Lung microvascular endothelial cell (primary cell): ENCODE measurements at regions not wholly inside any gene's neighbourhood (a gene's known extent, or its start where the extent isn't known, plus 50 kb on each side); places are given as distances from the start of the nearest gene placed in this dataset.
A peak's percentile ranks its signal among the peaks of the same experiment; 100 is the strongest.
"Not testable (repeated sequence)": the region's sequence is repeated elsewhere in the genome, so short reads cannot be mapped to it uniquely, and the experiment has no call there.

Experiments used
- DNase-seq, 2 donors: peaks; one replicate each; pipeline versions ENCODE4 v3.0.0 to v3.0.0-alpha.2; 2010; ENCODE audit warnings: low read depth in 2 of 2

DNA sequence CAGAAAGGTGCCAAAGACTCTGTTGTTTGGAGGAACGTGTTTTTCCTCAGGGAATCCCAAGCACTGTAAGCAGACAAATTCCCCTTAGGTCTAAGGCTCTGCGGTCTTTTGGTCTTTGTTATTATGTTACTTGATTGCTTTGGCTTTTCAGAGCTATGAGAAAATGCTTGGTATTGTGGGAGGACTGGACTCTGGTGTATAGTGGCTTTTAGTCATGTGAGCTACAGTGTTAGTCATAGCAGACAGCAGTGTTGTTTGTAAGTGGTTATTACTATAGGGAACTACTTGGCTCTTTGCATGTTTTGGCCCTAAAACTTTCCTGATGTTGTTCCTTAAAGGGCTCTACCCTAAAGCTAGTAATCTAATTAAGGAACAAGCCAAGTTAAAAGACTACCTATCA, 956.2 kb upstream of the LRATD1 start:
- DNase-seq, result no peak

DNA sequence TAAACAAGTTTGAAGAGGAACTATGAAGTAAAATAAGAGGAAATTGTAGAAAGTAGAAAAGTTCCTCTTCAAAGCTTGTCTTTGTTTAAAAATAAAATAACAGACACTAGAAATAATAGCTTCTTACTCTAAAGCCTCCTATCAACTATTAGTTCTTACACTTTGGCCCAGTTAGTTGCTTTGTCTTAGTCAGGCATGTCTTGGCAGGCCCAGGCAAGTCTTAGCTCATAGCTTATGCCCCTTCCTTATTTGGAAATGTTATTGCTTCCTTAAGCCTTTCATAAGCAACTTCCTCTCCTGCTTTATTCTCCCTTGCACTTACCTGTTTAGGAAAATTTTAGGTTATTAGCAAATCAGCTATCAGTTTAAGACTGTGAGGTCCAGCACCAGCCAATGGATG, 950.6 kb upstream of the LRATD1 start:
- DNase-seq, result no peak

DNA sequence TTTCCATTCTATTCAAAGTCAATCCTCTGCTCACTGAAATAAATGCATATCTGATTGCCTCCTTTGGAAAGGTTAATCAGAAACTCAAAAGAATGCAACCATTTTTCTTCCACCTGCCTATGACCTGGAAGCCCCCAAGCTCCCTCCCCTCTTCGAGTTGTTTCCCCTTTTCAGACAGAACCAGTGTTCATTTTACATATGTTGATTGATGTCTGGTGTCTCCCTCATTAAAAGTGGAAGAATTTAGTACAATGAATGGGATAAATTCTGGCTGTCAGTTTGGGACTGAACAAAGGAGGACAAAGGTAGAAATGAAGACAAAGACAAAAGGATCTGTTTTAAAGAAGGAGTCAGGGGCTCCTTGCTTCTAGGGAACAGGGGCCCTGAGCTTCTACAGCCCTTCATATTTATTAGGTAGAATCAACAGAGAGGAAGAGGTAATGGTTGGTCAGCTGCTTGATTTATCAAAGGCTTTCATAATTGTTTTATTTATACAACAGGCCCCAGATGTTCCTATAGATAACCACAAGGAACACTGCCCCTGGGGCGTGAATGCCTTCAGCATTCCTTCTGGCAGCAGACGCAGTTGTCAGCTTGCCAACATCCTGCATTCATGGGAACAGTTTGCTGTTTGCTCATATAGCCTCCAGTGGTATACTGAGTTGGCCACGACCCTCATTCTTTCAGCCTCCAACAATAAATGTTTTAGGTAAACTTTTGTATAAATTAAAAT, 949.8 kb upstream of the LRATD1 start:
- DNase-seq, result peak in 1 of 2 donors; percentile 4

DNA sequence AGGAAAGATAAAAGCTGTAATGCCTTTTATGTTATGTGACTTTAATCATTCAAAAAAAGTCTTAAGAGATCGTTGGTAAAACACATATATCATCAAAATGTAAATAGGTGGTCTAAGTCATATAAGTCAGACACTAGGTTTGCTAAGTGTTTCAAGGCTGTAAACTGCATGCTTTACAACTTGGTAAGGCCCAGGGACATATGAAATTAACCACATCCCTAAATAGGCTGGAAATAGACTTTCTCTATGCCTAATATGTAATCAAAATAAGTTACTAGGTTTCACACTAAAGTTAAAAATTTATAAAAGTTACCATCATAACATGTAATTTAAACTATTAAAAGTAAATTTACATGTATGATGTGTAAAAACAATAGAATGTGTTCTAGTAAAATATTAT, 946.3 kb upstream of the LRATD1 start:
- no peak for DNase-seq

DNA sequence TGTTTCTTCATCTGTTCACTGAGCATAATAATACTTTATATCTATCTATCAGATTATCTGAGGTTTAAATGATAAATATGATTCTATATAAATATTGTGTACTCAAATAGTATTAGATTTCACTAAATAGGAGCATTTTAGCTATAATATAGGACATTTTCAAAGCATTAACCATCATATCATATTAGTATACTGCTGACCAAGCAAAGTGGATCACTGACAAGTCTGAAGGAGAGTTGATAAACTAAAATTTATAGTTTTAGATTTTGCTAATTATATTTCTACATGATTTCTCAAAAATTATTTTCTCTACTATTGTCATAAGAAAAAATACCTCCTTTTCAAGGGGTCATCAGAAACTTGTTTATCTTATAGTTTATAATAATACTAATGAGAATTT, 937.8 kb upstream of the LRATD1 start:
- DNase-seq, result no peak

DNA sequence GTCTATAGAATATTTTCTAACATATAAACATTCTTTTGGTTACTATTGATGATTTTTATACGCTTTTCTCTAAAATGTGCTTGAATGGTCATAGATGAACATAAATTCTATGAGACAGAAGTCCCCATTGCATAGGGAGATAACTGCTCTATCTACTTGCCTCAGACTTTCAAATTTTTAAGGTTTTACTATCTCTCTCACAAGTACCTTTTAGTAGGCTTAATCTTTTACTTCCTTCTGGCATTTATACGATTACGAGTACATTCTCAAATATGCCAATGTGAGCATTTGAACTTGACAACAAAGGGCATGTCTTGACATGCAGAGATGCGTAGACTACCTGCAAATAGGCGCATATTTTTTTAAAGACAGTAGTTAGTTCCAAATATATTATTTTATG, 935.9 kb upstream of the LRATD1 start:
- DNase-seq, result no peak

DNA sequence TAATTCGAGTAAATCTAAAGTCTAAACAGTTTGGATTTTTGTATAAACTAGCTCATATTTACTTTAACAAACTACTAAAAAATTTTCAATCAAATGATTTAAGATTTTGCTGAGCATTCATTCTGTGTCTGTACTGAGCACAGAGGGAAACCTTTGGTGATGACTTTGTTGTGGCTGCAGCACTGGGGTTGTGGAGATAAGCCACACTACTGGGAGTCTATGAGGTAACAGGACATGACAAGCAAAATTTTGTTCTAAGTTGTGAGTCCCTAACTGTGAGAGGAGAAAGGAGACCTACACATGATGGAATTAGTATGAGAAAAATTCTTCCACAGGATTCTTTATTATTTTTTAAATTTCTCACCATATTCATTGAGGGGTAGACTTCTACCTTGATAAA, 933.7 kb upstream of the LRATD1 start:
- no peak for DNase-seq

DNA sequence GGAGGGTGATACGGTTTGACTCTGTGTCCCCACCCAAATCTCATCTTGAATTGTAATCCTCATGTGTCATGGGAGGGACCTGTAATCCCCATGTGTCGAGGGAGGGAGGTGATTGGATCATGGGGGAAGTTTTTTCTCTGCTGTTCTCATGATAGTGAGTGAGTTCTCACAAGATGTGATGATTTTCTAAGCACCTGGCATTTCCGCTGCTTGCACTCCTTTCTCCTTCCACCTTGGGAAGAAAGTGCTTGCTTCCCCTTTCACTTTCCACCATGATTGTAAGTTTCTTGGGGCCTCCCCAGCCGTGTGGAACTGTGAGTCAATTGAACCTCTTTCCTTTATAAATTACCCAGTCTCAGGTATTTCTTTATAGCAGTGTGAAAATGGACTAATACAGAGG, 932.6 kb upstream of the LRATD1 start:
- not testable (repeated sequence) for DNase-seq

DNA sequence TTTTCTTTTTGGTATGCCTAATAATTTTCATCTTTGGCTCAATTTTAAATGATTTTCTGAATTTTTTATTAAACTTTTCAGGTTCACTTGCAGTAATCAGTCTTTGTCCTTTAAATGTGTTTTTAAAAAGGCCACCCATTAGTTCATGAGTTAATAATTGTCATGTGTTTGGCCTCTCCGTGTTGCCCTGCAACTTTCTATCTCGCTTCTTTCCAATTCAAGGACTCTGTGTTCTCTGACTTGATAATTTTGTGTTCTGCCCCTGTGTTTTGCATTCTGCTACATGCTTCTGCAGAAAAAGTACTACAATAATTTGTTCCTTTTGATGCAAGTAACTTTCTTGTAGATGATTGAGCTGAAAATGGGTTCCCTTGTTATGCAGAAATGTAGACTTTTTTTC, 921.4 kb upstream of the LRATD1 start:
- no peak for DNase-seq

DNA sequence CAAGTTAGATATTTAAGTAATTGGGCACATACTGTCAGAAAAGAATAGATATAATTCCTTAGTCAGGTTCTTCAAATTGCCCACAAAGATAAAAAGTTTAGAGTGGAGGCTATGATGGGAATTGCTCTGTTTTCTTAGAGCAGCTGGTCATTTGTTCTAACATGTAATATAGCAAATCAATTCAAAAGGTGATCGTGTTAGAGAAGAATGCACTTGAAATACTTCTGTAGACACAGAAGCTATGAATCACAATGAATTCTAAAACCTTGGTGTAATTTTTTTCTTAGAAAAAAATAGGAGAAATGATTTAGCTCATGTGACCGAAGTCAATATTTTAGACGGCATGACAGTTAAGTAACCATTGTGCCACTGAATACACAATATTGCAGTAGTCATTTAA, 918.1 kb upstream of the LRATD1 start:
- no peak for DNase-seq

DNA sequence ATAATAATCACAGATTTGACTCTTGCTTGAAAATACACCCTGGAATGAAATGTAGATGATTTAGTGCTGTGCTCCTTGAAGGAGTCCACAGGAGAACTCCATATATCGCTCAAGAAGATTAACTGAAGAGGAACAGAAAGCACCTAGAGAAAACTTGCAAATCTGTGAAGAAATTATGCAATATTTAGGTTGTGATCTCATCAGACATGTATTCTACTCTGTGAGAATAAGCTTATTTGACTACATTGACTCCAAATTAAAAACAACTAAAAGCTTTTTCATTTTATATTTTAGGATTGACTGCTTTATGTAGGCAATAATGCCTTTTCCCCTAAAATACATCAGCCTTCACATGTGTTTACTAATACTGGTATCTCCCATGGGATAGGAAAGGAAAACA, 906.6 kb upstream of the LRATD1 start:
- DNase-seq, result no peak

DNA sequence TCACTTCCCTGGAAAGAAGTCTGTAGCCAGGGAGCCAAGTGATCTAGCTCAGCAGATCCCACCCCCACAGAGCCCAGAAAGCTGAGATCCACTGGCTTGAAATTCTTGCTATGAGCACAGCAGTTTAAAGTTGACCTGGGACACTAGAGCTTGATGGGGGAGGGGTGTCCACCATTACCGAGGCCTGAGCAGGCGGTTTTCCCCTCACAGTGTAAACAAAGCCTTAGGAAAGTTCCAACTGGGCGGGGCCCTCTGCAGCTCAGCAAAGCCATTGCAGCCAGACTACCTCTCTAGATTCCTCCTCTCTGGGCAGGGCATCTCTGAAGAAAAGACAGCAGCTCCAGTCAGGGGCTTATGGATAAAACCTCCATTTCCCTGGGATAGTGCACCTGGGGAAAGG, 887.2 kb upstream of the LRATD1 start:
- DNase-seq, result no peak

DNA sequence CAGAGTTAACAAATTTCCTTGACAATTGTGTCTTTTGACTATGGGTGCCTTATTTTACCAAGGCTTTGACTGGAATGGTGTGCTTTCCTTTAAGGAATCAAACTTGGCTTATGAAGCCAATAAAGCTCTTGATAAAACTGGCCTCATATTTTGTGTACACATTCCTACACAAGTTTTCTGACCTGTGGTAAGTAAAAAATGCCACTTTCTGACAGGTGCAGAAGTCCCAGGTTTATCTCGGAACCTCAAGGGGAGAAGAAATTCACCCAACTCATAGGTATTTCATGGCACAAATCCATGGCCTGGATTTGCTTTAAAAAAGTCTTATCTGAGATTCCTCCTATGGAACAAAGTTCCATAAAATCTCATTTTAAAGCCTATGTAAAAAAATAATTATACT, 880.6 kb upstream of the LRATD1 start:
- DNase-seq, result no peak

DNA sequence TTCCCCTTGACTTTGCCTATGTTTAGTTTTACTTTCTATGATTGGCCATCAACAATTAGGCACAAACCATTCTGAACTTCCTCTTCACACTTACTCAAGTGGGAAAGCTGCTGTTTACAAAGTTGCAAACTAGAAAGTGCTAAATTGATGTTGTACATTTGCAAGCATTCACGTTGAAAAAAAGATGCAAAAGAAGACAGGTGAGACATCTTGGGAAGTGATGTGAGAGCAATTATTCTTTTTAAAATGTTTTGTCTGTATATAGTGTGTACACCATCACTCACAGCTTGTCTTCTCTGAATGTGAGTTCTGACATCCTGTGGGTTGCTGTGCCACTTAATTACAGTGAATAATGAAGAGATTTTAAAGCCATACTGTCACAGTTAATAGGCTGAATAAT, 874.1 kb upstream of the LRATD1 start:
- DNase-seq, result no peak

DNA sequence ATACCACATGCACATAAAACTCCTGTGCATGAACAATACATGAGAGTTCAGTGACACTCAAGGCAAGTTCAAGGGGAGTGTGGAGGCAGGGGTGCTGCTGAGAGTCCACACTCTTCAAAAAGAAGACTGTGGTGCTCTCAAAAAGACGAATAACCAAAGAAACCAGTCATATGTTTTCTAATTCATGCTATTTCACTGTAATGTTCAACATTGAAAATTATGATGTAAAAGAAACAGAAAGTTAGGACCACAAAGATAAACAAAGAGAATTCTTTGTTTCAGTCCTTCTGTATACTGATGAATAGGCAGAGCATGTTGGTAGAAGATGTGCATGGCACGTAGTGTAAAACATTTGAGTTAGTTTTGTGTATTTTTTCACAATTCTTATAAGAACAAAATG, 864.2 kb upstream of the LRATD1 start:
- DNase-seq, result no peak

DNA sequence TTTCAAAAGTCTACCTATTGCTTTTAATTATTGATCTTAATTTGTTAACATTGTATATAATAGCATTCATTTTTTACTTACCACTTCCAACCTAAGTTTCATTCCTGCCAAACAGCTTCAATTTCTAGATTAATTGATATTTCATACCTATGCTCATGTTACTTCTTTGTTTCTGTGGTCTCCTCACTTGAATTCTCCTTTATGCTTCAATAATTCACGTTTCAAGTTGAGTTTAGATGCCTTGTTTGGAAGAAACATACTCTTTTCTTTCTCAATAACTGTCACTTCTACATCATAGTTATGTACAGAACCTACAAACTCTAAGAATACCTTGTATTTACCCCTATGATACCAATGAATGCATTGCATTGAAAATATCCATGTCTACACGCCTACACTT, 862.2 kb upstream of the LRATD1 start:
- DNase-seq, result no peak

DNA sequence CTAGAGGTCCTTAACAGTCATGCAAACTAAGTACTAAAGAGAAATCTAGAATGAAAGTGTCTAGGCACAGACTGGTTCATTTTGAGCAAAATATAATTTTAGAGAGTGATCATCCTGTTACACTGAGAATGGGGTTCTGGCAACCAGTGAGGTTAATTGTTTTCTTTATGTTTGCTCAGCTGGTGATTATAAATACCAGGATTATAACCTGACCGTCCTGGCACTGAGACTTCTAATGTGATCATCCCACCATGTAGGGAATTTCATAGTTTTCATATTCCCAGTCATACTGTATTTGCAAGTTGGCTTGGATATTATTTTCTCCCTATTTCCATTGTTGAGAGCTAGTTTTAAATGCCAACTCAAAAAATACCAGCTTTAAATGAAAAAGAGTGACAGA, 852.5 kb upstream of the LRATD1 start:
- DNase-seq, result no peak

DNA sequence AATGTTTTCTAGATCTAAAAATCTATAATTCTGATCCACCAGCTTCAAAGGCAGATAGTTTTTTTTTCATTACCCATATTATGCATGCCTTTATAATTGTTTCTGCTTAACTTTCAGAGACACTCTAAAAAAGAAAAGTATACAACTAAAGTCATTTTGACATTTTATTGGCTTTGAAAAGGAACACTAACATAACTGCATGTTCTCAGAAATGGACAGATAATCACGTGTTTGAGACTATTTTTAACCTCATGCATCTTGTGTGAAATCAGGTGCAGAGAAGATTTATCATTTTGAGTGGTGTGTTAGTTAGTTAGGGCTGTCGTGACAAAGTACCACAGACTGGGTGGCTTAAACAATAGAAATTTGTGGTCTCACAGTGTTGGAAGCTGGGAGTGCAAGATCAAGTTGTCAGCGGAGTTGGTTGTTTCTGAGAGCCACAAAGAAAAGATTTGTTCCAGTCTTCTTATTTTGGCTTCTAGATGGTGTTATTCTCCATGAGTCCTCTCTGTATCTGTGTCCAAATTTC, 841.4 kb upstream of the LRATD1 start:
- DNase-seq, result no peak

DNA sequence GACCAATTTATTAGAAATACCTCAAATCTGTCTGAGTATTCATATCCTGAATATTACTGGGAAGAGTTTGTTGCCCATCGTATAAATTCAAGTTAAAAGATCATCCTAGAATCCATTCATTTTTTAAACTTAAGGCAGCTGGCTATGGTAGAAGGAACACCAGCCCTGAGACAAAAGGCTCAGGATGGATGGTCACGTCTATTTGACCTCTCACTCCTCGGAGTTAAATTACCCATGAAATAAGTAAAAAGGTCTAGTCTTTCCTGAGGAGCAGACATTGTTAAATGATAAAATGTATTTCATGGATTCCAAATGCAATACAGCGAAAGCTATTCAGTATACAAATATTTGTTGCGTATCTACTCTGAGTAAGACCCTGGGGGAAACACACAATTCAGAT, 826.0 kb upstream of the LRATD1 start:
- DNase-seq, result no peak

DNA sequence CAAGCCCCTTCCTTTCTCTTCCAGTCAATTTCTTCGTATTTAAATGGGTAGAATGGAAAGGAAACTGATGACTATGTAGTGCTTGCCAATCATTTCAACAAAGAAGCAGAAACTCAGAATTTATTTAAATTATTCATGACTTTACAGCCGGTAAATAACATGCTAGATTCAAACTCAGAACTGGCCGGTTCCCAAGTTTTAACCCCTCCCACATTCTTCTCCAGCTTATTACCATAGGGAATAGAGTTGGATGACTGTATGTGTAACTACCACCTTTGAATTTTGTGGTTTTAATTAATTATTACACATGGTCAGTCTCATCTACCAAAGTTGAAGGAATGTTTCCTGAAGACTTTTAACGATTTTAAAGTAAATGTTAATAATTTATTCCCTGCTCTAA, 819.3 kb upstream of the LRATD1 start:
- DNase-seq, result no peak

DNA sequence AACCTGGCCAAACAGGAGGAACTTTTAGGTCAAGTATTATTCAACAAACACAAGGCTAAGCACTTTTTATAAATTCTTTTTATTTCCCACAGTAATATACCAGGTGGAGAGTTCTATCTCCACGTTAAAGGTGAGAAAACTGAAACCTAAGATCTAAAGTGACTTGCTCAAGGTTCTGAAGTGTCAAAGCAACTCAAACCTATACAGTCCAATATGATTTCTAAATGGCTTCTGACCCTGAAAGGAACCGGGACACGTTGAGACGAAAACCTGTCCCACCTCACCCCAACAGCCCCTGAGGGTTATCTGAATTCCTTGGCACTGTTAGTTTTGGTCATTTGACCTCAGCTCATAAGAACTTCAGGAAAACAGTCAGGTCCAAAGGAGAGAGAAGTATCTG, 814.5 kb upstream of the LRATD1 start:
- DNase-seq, result no peak

DNA sequence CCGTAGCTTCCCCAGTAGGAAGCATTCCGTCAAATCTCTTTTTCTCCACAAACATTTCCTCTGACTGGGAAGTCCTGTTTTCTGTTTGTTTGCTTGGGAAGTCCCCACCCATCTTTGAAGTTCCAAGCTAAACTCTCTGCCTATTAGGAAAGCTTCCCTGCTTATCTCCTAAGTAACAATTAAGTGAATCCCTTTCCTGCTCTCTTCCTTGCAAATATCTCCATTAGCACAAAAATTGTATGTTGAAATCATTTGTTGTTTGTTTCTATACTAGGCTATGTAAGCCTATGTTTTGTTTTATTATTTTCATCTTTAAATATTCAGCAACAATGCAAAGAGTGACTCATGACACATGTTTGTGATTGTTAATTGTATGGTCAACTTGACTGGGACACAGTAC, 812.6 kb upstream of the LRATD1 start:
- peak in 1 of 2 donors; percentile 11 for DNase-seq

DNA sequence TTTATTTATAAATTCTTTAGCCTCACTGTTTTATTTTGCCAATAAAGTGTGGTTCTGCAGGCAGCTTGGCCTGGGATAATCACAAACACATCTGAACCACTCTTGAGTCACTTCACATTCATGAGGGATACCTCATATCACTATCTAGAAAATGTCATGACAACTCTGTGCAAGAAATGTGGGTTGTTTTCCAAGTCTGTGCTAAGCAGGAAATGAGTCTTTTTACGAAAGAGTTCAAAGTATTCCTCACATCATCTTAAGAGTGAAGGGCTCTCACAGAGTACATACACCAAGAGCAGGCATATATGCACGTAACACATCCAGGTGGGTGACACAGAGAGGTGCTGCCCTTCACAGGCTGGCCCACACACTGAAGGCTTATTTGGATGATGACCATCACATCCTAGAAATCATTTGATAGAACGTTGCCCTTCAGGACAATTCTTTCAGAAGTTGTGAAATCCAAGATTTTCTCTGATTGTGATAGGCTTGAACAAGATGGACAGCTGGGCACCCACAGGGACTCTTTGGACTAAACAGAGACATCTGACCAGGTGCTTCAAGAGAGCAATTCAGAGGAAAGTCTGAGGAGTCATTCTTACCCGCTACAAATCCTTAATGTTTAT, 811.1 kb upstream of the LRATD1 start:
- peak in 1 of 2 donors; percentile 73 for DNase-seq
